ENCODE measurements at regions not wholly inside any gene's neighbourhood (a gene's known extent, or its start where the extent isn't known, plus 50 kb on each side); places are given as distances from the start of the nearest gene placed in this dataset.
A peak's percentile ranks its signal among the peaks of the same experiment; 100 is the strongest.

DNA sequence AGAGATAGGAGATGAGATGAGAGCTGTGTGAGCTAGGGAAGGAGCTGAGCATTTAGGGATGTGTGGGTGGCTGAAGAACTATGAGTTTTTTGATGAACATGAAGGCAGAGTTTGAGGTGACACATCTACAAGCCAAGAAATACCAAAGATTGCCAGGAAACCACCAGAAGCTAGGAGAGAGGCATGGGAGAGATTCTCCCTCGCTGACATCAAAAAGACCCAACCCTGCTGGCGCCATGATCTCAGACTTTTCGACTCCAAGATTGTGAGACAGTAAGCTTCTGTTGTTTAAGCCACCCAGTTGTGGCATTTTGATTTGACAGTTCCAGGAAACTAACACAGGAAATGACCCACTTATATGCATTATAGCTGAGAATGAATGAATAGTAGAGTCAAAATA is 790.9 kb downstream of the TFAP2A start:
- Histone ChIP-seq H4K20me1 (replicated peaks; ENCODE audit: control insufficient read depth, extremely low read depth, insufficient read depth, low read length) (no peaks in the 10 kb centered on the region), H3K27me3 (ENCODE audit: control insufficient read depth in 2 of 2, insufficient read depth in 2 of 2, low read length in 2 of 2) (no peaks in the 10 kb centered on the region), H3K4me1 (ENCODE audit: control insufficient read depth, extremely low read depth, insufficient read depth, low read length) (no peaks in the 10 kb centered on the region), H3K4me3 (replicated peaks in 1 of 3; ENCODE audit: insufficient read depth in 1 of 3, low read depth in 1 of 3, low read length in 3 of 3) (no peak overlapping the region), H3K27ac (ENCODE audit: insufficient read depth, low read depth, low read length) (no peak overlapping the region), H3K9me1 (replicated peaks; ENCODE audit: control insufficient read depth, extremely low read depth, insufficient read depth, low read length) (no peaks in the 10 kb centered on the region), H3K79me2 (ENCODE audit: control insufficient read depth, insufficient read depth, low read length) (no peaks in the 10 kb centered on the region), H3K9me3 (replicated peaks; ENCODE audit: control insufficient read depth, insufficient read depth, low read length) (peaks cover 2% of the 10 kb centered on the region), H3K4me2 (ENCODE audit: insufficient read depth, low read length) (no peak overlapping the region), H2AFZ (ENCODE audit: low read depth, low read length) (no peak overlapping the region), H3K36me3 (ENCODE audit: control insufficient read depth in 2 of 2, extremely low read depth in 1 of 2, insufficient read depth in 2 of 2, low read length in 2 of 2) (no peaks in the 10 kb centered on the region), H3K9ac (replicated peaks; ENCODE audit: extremely low read depth, insufficient read depth, low read length) (no peak overlapping the region)
- ChIA-PET CTCF (interaction anchor here (1.0 to 2.0 kb wide), 3 partner anchors 12 to 23 kb away, joined by 3 to 5 read pairs (median 3); no protein-coding TSS in a partner anchor), POLR2A (no interaction called here)
- DNase-seq (ENCODE audit: low read depth, low spot score), result peak; percentile 4
- intact Hi-C loops (cut with micrococcal nuclease), result no loop called here
- no peak for FAIRE-seq
- TF ChIP-seq POLR2AphosphoS5 (IDR thresholded peaks at IDR 0.05; ENCODE audit: insufficient read depth, low read depth, low read length) (no peak), FOS (IDR thresholded peaks at IDR 0.05; ENCODE audit: borderline replicate concordance, insufficient read depth, low read length) (no peak), POLR2A (IDR thresholded peaks at IDR 0.05; ENCODE audit: low read depth, low read length) (no peak), JUN (IDR thresholded peaks at IDR 0.05; ENCODE audit: borderline replicate concordance, insufficient read depth, insufficient read length, low read depth) (no peak), GATA2 (IDR thresholded peaks at IDR 0.05; ENCODE audit: insufficient read depth, insufficient read length, low read depth, low read length) (no peak), MYC (IDR thresholded peaks at IDR 0.05; ENCODE audit: low read depth, low read length) (no peak), EZH2 (IDR thresholded peaks at IDR 0.05; ENCODE audit: borderline replicate concordance, low read depth, low read length, severe bottlenecking) (no peak)
- TF ChIP-seq, protein P1, sequence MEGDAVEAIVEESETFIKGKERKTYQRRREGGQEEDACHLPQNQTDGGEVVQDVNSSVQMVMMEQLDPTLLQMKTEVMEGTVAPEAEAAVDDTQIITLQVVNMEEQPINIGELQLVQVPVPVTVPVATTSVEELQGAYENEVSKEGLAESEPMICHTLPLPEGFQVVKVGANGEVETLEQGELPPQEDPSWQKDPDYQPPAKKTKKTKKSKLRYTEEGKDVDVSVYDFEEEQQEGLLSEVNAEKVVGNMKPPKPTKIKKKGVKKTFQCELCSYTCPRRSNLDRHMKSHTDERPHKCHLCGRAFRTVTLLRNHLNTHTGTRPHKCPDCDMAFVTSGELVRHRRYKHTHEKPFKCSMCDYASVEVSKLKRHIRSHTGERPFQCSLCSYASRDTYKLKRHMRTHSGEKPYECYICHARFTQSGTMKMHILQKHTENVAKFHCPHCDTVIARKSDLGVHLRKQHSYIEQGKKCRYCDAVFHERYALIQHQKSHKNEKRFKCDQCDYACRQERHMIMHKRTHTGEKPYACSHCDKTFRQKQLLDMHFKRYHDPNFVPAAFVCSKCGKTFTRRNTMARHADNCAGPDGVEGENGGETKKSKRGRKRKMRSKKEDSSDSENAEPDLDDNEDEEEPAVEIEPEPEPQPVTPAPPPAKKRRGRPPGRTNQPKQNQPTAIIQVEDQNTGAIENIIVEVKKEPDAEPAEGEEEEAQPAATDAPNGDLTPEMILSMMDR (IDR thresholded peaks at IDR 0.05; ENCODE audit: extremely low read depth in 1 of 2, insufficient read depth in 1 of 2, low read depth in 1 of 2, low read length in 2 of 2), result no peak
- TF ChIP-seq, protein P2, sequence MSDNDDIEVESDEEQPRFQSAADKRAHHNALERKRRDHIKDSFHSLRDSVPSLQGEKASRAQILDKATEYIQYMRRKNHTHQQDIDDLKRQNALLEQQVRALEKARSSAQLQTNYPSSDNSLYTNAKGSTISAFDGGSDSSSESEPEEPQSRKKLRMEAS (IDR thresholded peaks at IDR 0.05; ENCODE audit: insufficient read depth, insufficient read length), result no peak
- dilution Hi-C loops (cut with MboI; ENCODE audit: extremely low pct_ligation_motif_present, low sequenced_read_pairs), result no loop called here
- BruUV-seq (replicated peaks), result no TSS peak
